Ascending aorta (tissue), 2 donors: ENCODE measurements at regions not wholly inside any gene's neighbourhood (a gene's known extent, or its start where the extent isn't known, plus 50 kb on each side); places are given as distances from the start of the nearest gene placed in this dataset.

Source experiments
- DNase-seq, 2 donors: peaks; one replicate each; pipeline ENCODE4 v3.0.0-alpha.2; 2019; ENCODE audit warnings: low spot score in 2 of 2
- H3K27ac ChIP-seq, 2 donors: fragments of 200-600 bp; sonication (generic); one replicate each; pipeline ENCODE4 v1.5.1; 2016 to 2017; ENCODE audit warnings: mild to moderate bottlenecking in 1 of 2
- H3K27me3 ChIP-seq: fragments of 200-600 bp; sonication (generic); one replicate; pipeline ENCODE4 v1.5.1; 2017
- H3K36me3 ChIP-seq, 2 donors: fragments of 200-600 bp; sonication (generic); one replicate each; pipeline ENCODE4 v1.5.1; 2016
- H3K4me1 ChIP-seq, 2 donors: fragments of 200-600 bp; sonication (generic); one replicate each; pipeline ENCODE4 v1.5.1; 2016 to 2017; ENCODE audit warnings: mild to moderate bottlenecking in 1 of 2
- H3K4me3 ChIP-seq, 2 donors: fragments of 200-600 bp; sonication (generic); one replicate each; pipeline ENCODE4 v1.5.1; 2016 to 2017; ENCODE audit warnings: mild to moderate bottlenecking in 1 of 2
- H3K9me3 ChIP-seq, 2 donors: fragments of 200-600 bp; sonication (generic); one replicate each; pipeline ENCODE4 v1.5.1; 2016
- intact Hi-C: fragments of 100-400 bp; cut with DNase I; formaldehyde crosslinking; loops from one replicate; pipeline ENCODE4 v1.15.1; 2023
- TF ChIP-seq, protein P1 (sequence below), 3 experiments: fragments of 200-600 bp in 2 of 3; fragments of 450-650 bp in 1 of 3; sonication (generic) in 2 of 3; IDR thresholded peaks; one replicate each; pipeline ENCODE4 v1.5.1; 2016 to 2019; ENCODE audit warnings: antibody characterized with exemption in 3 of 3, mild to moderate bottlenecking in 1 of 3, moderate library complexity in 1 of 3

DNA sequence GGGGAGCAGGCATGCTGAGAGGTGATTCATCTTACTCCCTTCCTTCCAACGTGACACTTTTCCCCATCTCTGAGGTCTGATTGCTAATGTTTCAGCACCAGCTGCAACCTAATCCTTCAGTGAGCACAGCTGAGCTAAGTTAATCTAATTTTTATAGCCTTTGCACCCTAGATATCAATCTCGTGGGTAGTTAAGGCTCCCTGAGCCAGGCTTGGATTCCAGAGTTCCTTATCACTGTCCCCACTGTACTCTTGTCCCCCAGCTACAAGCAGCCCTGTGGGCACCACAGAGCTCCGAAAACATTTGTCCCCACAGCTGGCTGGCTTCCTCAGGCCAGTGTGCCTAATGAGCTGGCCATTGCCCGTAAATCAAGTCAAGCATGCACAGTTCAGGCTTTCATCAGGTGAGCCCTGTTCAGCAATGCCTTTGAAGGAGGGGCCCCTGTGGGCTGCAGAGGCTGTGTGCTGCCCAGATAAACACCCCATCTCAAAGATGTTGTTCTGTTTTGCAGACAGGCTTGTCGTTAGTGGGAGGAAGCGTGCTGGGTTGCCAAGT is 376.9 kb upstream of the RASGRP1 start:
- Histone ChIP-seq H3K36me3 (no peaks in the 10 kb centered on the region), H3K27ac (no peak overlapping the region), H3K27me3 (no peaks in the 10 kb centered on the region), H3K9me3 (no peaks in the 10 kb centered on the region), H3K4me3 (no peak overlapping the region), H3K4me1 (no peaks in the 10 kb centered on the region)
- intact Hi-C loops: no loop called here
- DNase-seq: no peak
- TF ChIP-seq, protein P1, sequence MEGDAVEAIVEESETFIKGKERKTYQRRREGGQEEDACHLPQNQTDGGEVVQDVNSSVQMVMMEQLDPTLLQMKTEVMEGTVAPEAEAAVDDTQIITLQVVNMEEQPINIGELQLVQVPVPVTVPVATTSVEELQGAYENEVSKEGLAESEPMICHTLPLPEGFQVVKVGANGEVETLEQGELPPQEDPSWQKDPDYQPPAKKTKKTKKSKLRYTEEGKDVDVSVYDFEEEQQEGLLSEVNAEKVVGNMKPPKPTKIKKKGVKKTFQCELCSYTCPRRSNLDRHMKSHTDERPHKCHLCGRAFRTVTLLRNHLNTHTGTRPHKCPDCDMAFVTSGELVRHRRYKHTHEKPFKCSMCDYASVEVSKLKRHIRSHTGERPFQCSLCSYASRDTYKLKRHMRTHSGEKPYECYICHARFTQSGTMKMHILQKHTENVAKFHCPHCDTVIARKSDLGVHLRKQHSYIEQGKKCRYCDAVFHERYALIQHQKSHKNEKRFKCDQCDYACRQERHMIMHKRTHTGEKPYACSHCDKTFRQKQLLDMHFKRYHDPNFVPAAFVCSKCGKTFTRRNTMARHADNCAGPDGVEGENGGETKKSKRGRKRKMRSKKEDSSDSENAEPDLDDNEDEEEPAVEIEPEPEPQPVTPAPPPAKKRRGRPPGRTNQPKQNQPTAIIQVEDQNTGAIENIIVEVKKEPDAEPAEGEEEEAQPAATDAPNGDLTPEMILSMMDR (IDR thresholded peaks at IDR 0.05): no peak

DNA sequence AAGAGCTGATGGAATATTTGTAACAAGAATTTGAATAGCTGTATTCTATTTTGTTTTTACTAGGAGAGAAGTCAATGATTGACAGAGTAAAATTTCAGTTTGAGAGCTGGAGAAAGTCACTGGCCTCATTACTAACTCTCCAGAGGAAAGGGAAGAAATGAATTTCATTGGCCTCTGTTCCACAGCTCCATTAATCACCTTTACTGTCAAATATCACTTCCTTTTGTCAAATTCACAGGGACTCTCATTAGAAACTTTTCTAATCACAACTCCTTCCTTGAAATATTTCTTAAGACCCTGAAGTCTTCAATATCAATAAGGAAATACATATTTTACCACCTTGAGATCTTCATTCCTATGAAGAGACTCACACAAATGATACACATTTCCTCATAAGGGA is 379.9 kb upstream of the RASGRP1 start:
- intact Hi-C loops: no loop called here
- TF ChIP-seq, protein P1 (IDR thresholded peaks at IDR 0.05): no peak
- no peak for DNase-seq
- no peak overlapping the region for H3K4me3 ChIP-seq
- no peaks in the 10 kb centered on the region for H3K9me3 ChIP-seq
- no peak overlapping the region for H3K27ac ChIP-seq
- H3K4me1 ChIP-seq: no peaks in the 10 kb centered on the region
- no peaks in the 10 kb centered on the region for H3K36me3 ChIP-seq
- no peaks in the 10 kb centered on the region for H3K27me3 ChIP-seq

DNA sequence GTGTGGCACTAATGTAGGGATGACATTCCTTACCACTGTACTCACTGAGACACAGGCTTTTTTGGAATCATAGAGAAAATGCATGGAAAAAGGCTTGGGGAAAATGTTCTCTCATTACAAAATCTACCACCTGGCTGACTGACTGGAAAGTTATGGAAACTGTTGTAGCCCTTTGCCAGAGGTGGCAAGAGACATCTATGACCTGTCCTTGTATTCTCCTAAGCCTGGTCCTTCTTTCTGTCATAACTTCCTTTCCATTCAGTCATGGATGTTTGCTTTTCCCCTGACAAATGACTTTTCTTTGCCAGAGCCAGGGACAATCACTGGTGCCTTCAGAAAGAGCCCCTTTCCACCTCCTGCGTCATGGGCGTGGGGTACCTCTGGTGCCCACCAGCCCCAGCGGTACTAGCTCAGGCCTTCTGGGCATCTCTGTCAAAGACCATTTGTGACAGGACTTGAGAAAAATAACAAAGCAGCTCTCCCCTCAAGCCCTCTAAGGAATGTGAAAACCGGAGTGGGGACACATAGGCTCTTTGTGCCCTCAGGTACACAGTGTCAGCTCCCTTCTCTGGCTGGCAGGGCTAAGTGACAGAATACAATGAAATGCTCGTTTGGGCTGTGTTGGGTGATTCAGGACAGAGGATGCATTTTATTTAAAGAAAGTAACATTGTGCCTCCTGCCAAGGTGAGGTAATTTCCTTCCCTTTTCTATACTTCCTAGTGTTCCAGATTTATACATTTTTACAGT is 381.1 kb upstream of the RASGRP1 start:
- Histone ChIP-seq H3K9me3 (no peaks in the 10 kb centered on the region), H3K27ac (no peak overlapping the region), H3K36me3 (no peaks in the 10 kb centered on the region), H3K4me1 (no peaks in the 10 kb centered on the region), H3K4me3 (no peak overlapping the region), H3K27me3 (no peaks in the 10 kb centered on the region)
- TF ChIP-seq, protein P1 (IDR thresholded peaks at IDR 0.05): no peak
- DNase-seq: no peak
- intact Hi-C loops: no loop called here

DNA sequence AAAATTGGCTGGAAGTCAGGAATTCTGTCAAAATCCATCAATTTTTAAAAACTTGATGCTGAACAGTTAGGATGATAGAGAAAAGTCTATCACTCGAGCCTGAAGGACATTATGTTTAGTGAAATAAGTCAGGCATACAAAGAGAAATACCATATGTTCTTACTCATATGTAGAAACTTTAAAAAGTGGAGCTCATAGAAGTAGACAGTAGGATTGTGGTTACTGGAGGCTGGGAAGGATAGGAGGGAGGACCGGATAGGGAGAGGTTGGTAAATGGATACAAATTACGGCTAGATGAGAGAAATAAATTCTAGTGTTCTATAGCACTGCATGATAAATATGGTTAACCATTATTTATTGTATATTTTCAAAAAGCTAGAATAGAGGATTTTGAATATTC is 389.5 kb upstream of the RASGRP1 start:
- H3K9me3 ChIP-seq: no peaks in the 10 kb centered on the region
- TF ChIP-seq, protein P1 (IDR thresholded peaks at IDR 0.05): no peak

DNA sequence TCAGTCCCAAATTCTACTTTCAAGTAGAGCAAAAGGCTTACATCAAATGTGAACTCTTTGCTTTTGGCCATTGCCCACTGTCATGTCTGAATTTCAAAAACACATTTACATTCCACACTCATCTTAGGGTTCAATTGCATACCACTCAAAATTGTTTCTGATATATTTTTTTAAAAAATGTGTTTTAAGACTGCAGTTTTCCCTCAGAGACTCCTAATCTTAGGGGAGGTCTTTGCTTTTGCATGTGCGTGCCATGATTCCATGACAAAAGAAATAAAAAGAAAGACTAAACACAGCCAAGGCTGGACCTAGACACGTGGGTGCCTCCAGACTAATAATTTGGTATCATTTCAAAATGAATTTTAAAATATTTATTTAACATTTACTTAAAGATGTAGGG is 396.8 kb upstream of the RASGRP1 start:
- no peaks in the 10 kb centered on the region for H3K27me3 ChIP-seq
- no peaks in the 10 kb centered on the region for H3K4me1 ChIP-seq
- intact Hi-C loops: no loop called here
- no peak for DNase-seq
- TF ChIP-seq, protein P1 (IDR thresholded peaks at IDR 0.05): no peak
- no peaks in the 10 kb centered on the region for H3K9me3 ChIP-seq
- no peak overlapping the region for H3K4me3 ChIP-seq
- no peaks in the 10 kb centered on the region for H3K36me3 ChIP-seq
- no peak overlapping the region for H3K27ac ChIP-seq

More for the DNA sequence above, 389.5 kb upstream of the RASGRP1 start:
- H3K4me3 ChIP-seq: no peak overlapping the region
- H3K4me1 ChIP-seq: no peaks in the 10 kb centered on the region
- no peak for DNase-seq
- H3K27ac ChIP-seq: no peak overlapping the region
- intact Hi-C loops: no loop called here
- no peaks in the 10 kb centered on the region for H3K36me3 ChIP-seq
- H3K27me3 ChIP-seq: no peaks in the 10 kb centered on the region
